HG03135 (cell line): ENCODE measurements at regions not wholly inside any gene's neighbourhood (a gene's known extent, or its start where the extent isn't known, plus 50 kb on each side); places are given as distances from the start of the nearest gene placed in this dataset.
"Not testable (repeated sequence)": the region's sequence is repeated elsewhere in the genome, so short reads cannot be mapped to it uniquely, and the experiment has no call there.

ENCODE experiments used
- ATAC-seq: cut with Tn5 transposase; IDR thresholded peaks from one replicate; pipeline ENCODE4 v1.9.1; 2021; ENCODE audit warnings: mild to moderate bottlenecking, moderate library complexity; ENCODE audit not compliant: unreplicated experiment

- no peak for ATAC-seq
These were observed 169.6 kb upstream of the RASSF8 start for GRCh38 chr12:25788707-25789442.

GRCh38 chr12:25789541-25789944 lies 168.9 kb upstream of the RASSF8 start:
- ATAC-seq, result no peak

- no peak for ATAC-seq
These were observed 166.5 kb upstream of the RASSF8 start for GRCh38 chr12:25792031-25792430.

GRCh38 chr12:25793196-25793595 lies 165.3 kb upstream of the RASSF8 start:
- ATAC-seq, result no peak

GRCh38 chr12:25794571-25794970 lies 163.9 kb upstream of the RASSF8 start:
- no peak for ATAC-seq

- ATAC-seq, result no peak
These were observed 161.9 kb upstream of the RASSF8 start for GRCh38 chr12:25796523-25797000.

GRCh38 chr12:25797386-25797785 lies 161.1 kb upstream of the RASSF8 start:
- no peak for ATAC-seq

GRCh38 chr12:25797949-25798348 lies 160.5 kb upstream of the RASSF8 start:
- ATAC-seq, result no peak

GRCh38 chr12:25800101-25800500 lies 158.4 kb upstream of the RASSF8 start:
- no peak for ATAC-seq

- no peak for ATAC-seq
These were observed 156.7 kb upstream of the RASSF8 start for GRCh38 chr12:25801734-25802133.

- ATAC-seq, result no peak
These were observed 156.3 kb upstream of the RASSF8 start for GRCh38 chr12:25802143-25802542.

GRCh38 chr12:25803029-25803664 lies 155.3 kb upstream of the RASSF8 start:
- ATAC-seq, result not testable (repeated sequence)

- not testable (repeated sequence) for ATAC-seq
These were observed 154.2 kb upstream of the RASSF8 start for GRCh38 chr12:25804286-25804685.

- no peak for ATAC-seq
These were observed 152.2 kb upstream of the RASSF8 start for GRCh38 chr12:25806271-25806670.

- ATAC-seq, result no peak
These were observed 149.9 kb upstream of the RASSF8 start for GRCh38 chr12:25808604-25809003.

- no peak for ATAC-seq
These were observed 147.8 kb upstream of the RASSF8 start for GRCh38 chr12:25810683-25811082.

- ATAC-seq, result no peak
These were observed 146.8 kb upstream of the RASSF8 start for GRCh38 chr12:25811656-25812126.

GRCh38 chr12:25812295-25812694 lies 146.2 kb upstream of the RASSF8 start:
- no peak for ATAC-seq

GRCh38 chr12:25813843-25814242 lies 144.6 kb upstream of the RASSF8 start:
- ATAC-seq, result no peak

- no peak for ATAC-seq
These were observed 141.8 kb upstream of the RASSF8 start for GRCh38 chr12:25816637-25817036.

- no peak for ATAC-seq
These were observed 141.3 kb upstream of the RASSF8 start for GRCh38 chr12:25817166-25817565.
